ENCODE measurements at regions not wholly inside any gene's neighbourhood (a gene's known extent, or its start where the extent isn't known, plus 50 kb on each side); places are given as distances from the start of the nearest gene placed in this dataset.

- no peak for DNase-seq (ENCODE audit: low spot score)
- no TSS peak for BruUV-seq (replicated peaks)
- Histone ChIP-seq H3K27me3 (replicated peaks; ENCODE audit: insufficient read depth, low read depth, low read length, poor library complexity) (no peaks in the 10 kb centered on the region), H3K9me3 (ENCODE audit: low read depth, low read length, poor library complexity, severe bottlenecking) (peaks cover 7% of the 10 kb centered on the region), H3K4me3 (ENCODE audit: low read depth, low read length, poor library complexity, severe bottlenecking) (no peak overlapping the region), H3K36me3 (ENCODE audit: insufficient read depth, low read length, poor library complexity, severe bottlenecking) (no peaks in the 10 kb centered on the region), H3K27ac (ENCODE audit: low read depth, low read length, poor library complexity, severe bottlenecking) (no peak overlapping the region), H3K4me1 (ENCODE audit: insufficient read depth, low read length, poor library complexity, severe bottlenecking) (no peaks in the 10 kb centered on the region)
- ChIA-PET POLR2A (ENCODE audit: low non-redundant PET) (no interaction called here), CTCF (no interaction called here)
- TF ChIP-seq CTCF (conservative IDR thresholded peaks at IDR 0.05; ENCODE audit: low read depth, low read length) (no peak), EZH2 (IDR thresholded peaks at IDR 0.05; ENCODE audit: borderline replicate concordance, low read depth, low read length, poor library complexity, severe bottlenecking) (no peak)
- intact Hi-C loops (cut with micrococcal nuclease; ENCODE audit: unreplicated experiment), result no loop called here
These were observed 311.7 kb downstream of the CBLN4 start for GRCh38 chr20:55693641-55694040.

- ChIA-PET CTCF (no interaction called here), POLR2A (ENCODE audit: low non-redundant PET) (no interaction called here)
- Histone ChIP-seq H3K4me1 (ENCODE audit: insufficient read depth, low read length, poor library complexity, severe bottlenecking) (no peaks in the 10 kb centered on the region), H3K27ac (ENCODE audit: low read depth, low read length, poor library complexity, severe bottlenecking) (no peak overlapping the region), H3K36me3 (ENCODE audit: insufficient read depth, low read length, poor library complexity, severe bottlenecking) (no peaks in the 10 kb centered on the region), H3K9me3 (ENCODE audit: low read depth, low read length, poor library complexity, severe bottlenecking) (no peaks in the 10 kb centered on the region), H3K4me3 (ENCODE audit: low read depth, low read length, poor library complexity, severe bottlenecking) (no peak overlapping the region), H3K27me3 (replicated peaks; ENCODE audit: insufficient read depth, low read depth, low read length, poor library complexity) (no peaks in the 10 kb centered on the region)
- TF ChIP-seq CTCF (conservative IDR thresholded peaks at IDR 0.05; ENCODE audit: low read depth, low read length), result no peak
- TF ChIP-seq EZH2 (IDR thresholded peaks at IDR 0.05; ENCODE audit: borderline replicate concordance, low read depth, low read length, poor library complexity, severe bottlenecking), result no peak
- DNase-seq (ENCODE audit: low spot score), result no peak
- BruUV-seq (replicated peaks), result no TSS peak
- intact Hi-C loops (cut with micrococcal nuclease; ENCODE audit: unreplicated experiment), result no loop called here
These were observed 319.5 kb downstream of the CBLN4 start for GRCh38 chr20:55685841-55686240.

GRCh38 chr20:55685425-55685824 is 319.9 kb downstream of the CBLN4 start:
- no peak for DNase-seq (ENCODE audit: low spot score)
- no peaks in the 10 kb centered on the region for H3K27me3 ChIP-seq (replicated peaks; ENCODE audit: insufficient read depth, low read depth, low read length, poor library complexity)
- no peaks in the 10 kb centered on the region for H3K4me1 ChIP-seq (ENCODE audit: insufficient read depth, low read length, poor library complexity, severe bottlenecking)
- POLR2A ChIA-PET (ENCODE audit: low non-redundant PET), result no interaction called here
- no peak overlapping the region for H3K4me3 ChIP-seq (ENCODE audit: low read depth, low read length, poor library complexity, severe bottlenecking)
- no TSS peak for BruUV-seq (replicated peaks)
- CTCF ChIA-PET, result no interaction called here
- H3K9me3 ChIP-seq (ENCODE audit: low read depth, low read length, poor library complexity, severe bottlenecking), result no peaks in the 10 kb centered on the region
- no peak overlapping the region for H3K27ac ChIP-seq (ENCODE audit: low read depth, low read length, poor library complexity, severe bottlenecking)
- H3K36me3 ChIP-seq (ENCODE audit: insufficient read depth, low read length, poor library complexity, severe bottlenecking), result no peaks in the 10 kb centered on the region
- TF ChIP-seq CTCF (conservative IDR thresholded peaks at IDR 0.05; ENCODE audit: low read depth, low read length) (no peak), EZH2 (IDR thresholded peaks at IDR 0.05; ENCODE audit: borderline replicate concordance, low read depth, low read length, poor library complexity, severe bottlenecking) (no peak)
- intact Hi-C loops (cut with micrococcal nuclease; ENCODE audit: unreplicated experiment), result no loop called here
